Astrocyte (in vitro differentiated cells and primary cell): ENCODE measurements at regions not wholly inside any gene's neighbourhood (a gene's known extent, or its start where the extent isn't known, plus 50 kb on each side); places are given as distances from the start of the nearest gene placed in this dataset.
A peak's percentile ranks its signal among the peaks of the same experiment; 100 is the strongest.

ENCODE experiments used
- DNase-seq: peaks from one replicate; pipeline ENCODE4 v3.0.0-alpha.2; 2010; ENCODE audit warnings: low read depth
- FAIRE-seq: peaks from 2 replicates; lab custom pipeline; 2011; peaks lifted over from hg19 to GRCh38; lab: Jason Lieb, UNC
- H2AFZ ChIP-seq: 2 replicates; pipeline ENCODE4 v1.6.0; 2012; ENCODE audit warnings: low read depth, low read length, inconsistent platforms
- H3K27ac ChIP-seq: 2 replicates; pipeline ENCODE4 v1.5.1; 2011; ENCODE audit warnings: low read depth, low read length, inconsistent platforms
- H3K27me3 ChIP-seq: 2 replicates; pipeline ENCODE4 v1.6.0; 2011; ENCODE audit warnings: low read length, inconsistent platforms; ENCODE audit not compliant: insufficient read depth
- H3K36me3 ChIP-seq: 2 replicates; pipeline ENCODE4 v1.5.1; 2011; ENCODE audit warnings: low read length, inconsistent platforms; ENCODE audit not compliant: insufficient read depth
- H3K4me1 ChIP-seq: 2 replicates; pipeline ENCODE4 v1.5.1; 2011; ENCODE audit warnings: low read length, inconsistent platforms; ENCODE audit not compliant: insufficient read depth
- H3K4me2 ChIP-seq: 2 replicates; pipeline ENCODE4 v1.6.0; 2012; ENCODE audit warnings: low read length, inconsistent platforms
- H3K4me3 ChIP-seq: 2 replicates; pipeline ENCODE4 v1.5.1; 2011; ENCODE audit warnings: low read depth, mild to moderate bottlenecking, low read length, inconsistent platforms; ENCODE audit not compliant: insufficient read depth
- H3K79me2 ChIP-seq: 2 replicates; pipeline ENCODE4 v1.6.0; 2012; ENCODE audit warnings: mild to moderate bottlenecking, low read length, inconsistent platforms; ENCODE audit not compliant: insufficient read depth
- H3K9ac ChIP-seq: 2 replicates; pipeline ENCODE4 v1.6.0; 2012; ENCODE audit warnings: mild to moderate bottlenecking, low read length, inconsistent platforms
- H3K9me3 ChIP-seq: 2 replicates; pipeline ENCODE4 v1.5.1; 2012; ENCODE audit warnings: low read depth, mild to moderate bottlenecking, low read length, inconsistent platforms; ENCODE audit not compliant: insufficient read depth
- H4K20me1 ChIP-seq: 2 replicates; pipeline ENCODE4 v1.6.0; 2012; ENCODE audit warnings: low read length, inconsistent platforms; ENCODE audit not compliant: insufficient read depth
- H3K27ac Mint-ChIP-seq: one replicate; pipeline ENCODE4 v1.8.0; 2021; ENCODE audit warnings: mild to moderate bottlenecking, mixed read lengths; ENCODE audit not compliant: unreplicated experiment
- H3K27me3 Mint-ChIP-seq: one replicate; pipeline ENCODE4 v1.8.0; 2021; ENCODE audit warnings: low read depth, mixed read lengths; ENCODE audit not compliant: unreplicated experiment
- H3K36me3 Mint-ChIP-seq: one replicate; pipeline ENCODE4 v1.8.0; 2021; ENCODE audit warnings: low read depth, mixed read lengths; ENCODE audit not compliant: unreplicated experiment
- H3K4me1 Mint-ChIP-seq: one replicate; pipeline ENCODE4 v1.8.0; 2021; ENCODE audit warnings: low read depth, mixed read lengths; ENCODE audit not compliant: unreplicated experiment
- H3K4me3 Mint-ChIP-seq: one replicate; pipeline ENCODE4 v1.8.0; 2021; ENCODE audit warnings: mild to moderate bottlenecking, moderate library complexity, mixed read lengths; ENCODE audit not compliant: unreplicated experiment
- H3K9me3 Mint-ChIP-seq: one replicate; pipeline ENCODE4 v1.8.0; 2021; ENCODE audit warnings: mild to moderate bottlenecking, mixed read lengths; ENCODE audit not compliant: unreplicated experiment
- EZH2 ChIP-seq: IDR thresholded peaks from 2 replicates; pipeline ENCODE4 v1.6.1; 2012; ENCODE audit warnings: mild to moderate bottlenecking, low read length, inconsistent platforms; ENCODE audit not compliant: insufficient read depth
- TF ChIP-seq, protein P1 (sequence below): IDR thresholded peaks from 2 replicates; pipeline ENCODE4 v1.5.1; 2011; ENCODE audit warnings: low read depth, mild to moderate bottlenecking, inconsistent platforms, low read length, moderate library complexity; ENCODE audit not compliant: insufficient read depth

DNA sequence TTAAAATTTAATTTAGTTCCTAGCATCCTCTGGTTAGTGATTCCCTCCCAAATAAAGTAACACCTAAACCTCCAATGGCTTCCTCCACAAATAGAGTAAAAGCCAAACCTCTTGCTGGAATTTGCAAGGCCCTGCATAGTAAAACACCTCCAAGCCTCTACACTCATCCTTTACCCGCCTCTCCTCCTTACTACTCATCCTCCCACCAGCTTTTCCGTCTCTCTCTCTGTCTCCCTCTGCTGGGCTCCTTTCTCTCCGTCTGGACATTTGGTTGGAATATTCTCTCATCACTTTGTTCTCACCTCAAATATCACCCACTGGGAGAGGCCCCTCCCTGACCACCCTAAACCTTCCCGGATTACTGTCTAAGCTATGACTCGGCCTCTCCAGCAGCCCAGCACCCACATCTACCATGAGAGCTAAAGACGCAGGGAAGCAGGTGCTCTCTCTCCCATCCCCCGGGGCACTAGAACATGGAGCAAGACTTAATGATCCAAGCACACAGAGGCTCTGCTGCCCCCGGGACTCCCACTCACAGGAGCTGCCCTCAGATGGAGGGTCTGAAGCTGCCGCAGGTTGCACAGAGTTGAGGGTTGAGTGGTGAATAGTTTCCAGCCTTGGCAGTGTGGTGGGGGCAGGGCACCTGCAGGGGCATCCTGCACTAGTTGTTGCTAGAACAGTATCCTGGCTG lies 167.2 kb downstream of the FBXO15 start:
- Histone ChIP-seq H3K9me3 (no peaks in the 10 kb centered on the region), H3K36me3 (no peaks in the 10 kb centered on the region), H3K27ac (no peak overlapping the region), H3K79me2 (no peaks in the 10 kb centered on the region), H2AFZ (no peak overlapping the region), H3K27me3 (no peaks in the 10 kb centered on the region), H3K4me2 (no peak overlapping the region), H3K9ac (no peak overlapping the region), H3K4me3 (no peak overlapping the region), H3K4me1 (peaks cover 10% of the 10 kb centered on the region), H4K20me1 (no peaks in the 10 kb centered on the region)
- no peak for FAIRE-seq
- no peak for DNase-seq
- Mint-ChIP-seq H3K4me1 (peaks cover 20% of the 10 kb centered on the region), H3K27me3 (peaks cover 2% of the 10 kb centered on the region), H3K4me3 (no peak overlapping the region), H3K36me3 (no peaks in the 10 kb centered on the region), H3K27ac (no peak overlapping the region), H3K9me3 (peaks cover 2% of the 10 kb centered on the region)
- TF ChIP-seq EZH2 = no peak
- TF ChIP-seq, protein P1, sequence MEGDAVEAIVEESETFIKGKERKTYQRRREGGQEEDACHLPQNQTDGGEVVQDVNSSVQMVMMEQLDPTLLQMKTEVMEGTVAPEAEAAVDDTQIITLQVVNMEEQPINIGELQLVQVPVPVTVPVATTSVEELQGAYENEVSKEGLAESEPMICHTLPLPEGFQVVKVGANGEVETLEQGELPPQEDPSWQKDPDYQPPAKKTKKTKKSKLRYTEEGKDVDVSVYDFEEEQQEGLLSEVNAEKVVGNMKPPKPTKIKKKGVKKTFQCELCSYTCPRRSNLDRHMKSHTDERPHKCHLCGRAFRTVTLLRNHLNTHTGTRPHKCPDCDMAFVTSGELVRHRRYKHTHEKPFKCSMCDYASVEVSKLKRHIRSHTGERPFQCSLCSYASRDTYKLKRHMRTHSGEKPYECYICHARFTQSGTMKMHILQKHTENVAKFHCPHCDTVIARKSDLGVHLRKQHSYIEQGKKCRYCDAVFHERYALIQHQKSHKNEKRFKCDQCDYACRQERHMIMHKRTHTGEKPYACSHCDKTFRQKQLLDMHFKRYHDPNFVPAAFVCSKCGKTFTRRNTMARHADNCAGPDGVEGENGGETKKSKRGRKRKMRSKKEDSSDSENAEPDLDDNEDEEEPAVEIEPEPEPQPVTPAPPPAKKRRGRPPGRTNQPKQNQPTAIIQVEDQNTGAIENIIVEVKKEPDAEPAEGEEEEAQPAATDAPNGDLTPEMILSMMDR = peak; percentile 53

DNA sequence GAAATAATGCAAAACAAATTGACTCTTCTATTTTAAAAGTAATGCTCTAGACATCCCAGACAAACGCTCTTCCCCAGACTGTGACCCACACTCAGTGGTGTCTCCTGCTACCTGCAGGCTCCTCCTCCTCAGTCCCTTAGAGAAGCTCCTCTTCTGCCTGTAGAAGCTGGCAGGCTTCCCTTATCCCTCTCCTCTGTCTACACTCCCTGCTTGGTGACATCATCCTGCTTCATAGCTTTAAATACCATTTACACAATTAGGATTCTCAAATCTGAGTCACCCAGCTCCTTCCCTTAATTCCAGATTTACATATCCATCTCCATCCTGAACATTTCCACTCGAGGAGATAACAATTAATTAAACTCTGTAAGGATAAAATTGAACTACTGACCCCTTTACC lies 167.9 kb downstream of the FBXO15 start:
- Histone ChIP-seq H3K4me3 (no peak overlapping the region), H4K20me1 (no peaks in the 10 kb centered on the region), H3K27ac (no peak overlapping the region), H3K27me3 (no peaks in the 10 kb centered on the region), H2AFZ (no peak overlapping the region), H3K4me2 (peak overlapping the region; percentile 24), H3K4me1 (peaks cover 16% of the 10 kb centered on the region), H3K36me3 (no peaks in the 10 kb centered on the region), H3K79me2 (no peaks in the 10 kb centered on the region), H3K9me3 (no peaks in the 10 kb centered on the region), H3K9ac (no peak overlapping the region)
- H3K4me3 Mint-ChIP-seq = no peak overlapping the region
- H3K4me1 Mint-ChIP-seq = peaks cover 23% of the 10 kb centered on the region
- peaks cover 2% of the 10 kb centered on the region for H3K9me3 Mint-ChIP-seq
- FAIRE-seq (no peak), DNase-seq (peak; percentile 71)
- peaks cover 2% of the 10 kb centered on the region for H3K27me3 Mint-ChIP-seq
- no peaks in the 10 kb centered on the region for H3K36me3 Mint-ChIP-seq
- TF ChIP-seq, protein P1 = no peak
- no peak for TF ChIP-seq EZH2
- no peak overlapping the region for H3K27ac Mint-ChIP-seq

DNA sequence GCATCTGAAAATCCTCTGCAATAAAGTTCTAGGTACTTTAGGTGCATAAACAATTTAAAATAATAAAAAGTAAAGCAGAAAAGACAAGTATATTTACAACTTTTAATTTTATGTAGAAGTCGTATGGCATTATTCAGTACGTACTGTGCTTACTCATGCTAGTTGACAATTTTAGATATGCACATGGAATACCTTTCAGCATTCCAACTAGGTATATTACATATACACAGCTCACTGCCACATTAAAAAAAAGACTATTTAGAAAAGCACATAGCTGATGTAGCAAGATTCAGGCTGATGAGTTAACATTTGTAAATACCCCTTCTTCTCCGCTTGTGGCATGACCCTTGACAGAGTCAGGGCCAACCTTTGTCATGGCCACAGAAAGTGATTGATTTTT lies 171.2 kb downstream of the FBXO15 start:
- H3K4me3 ChIP-seq = no peak overlapping the region
- H3K27me3 ChIP-seq = no peaks in the 10 kb centered on the region
- H4K20me1 ChIP-seq = no peaks in the 10 kb centered on the region
- no peaks in the 10 kb centered on the region for H3K36me3 ChIP-seq
- H3K9me3 ChIP-seq = no peaks in the 10 kb centered on the region
- H3K27me3 Mint-ChIP-seq = no peaks in the 10 kb centered on the region
- peaks cover 31% of the 10 kb centered on the region for H3K4me1 Mint-ChIP-seq
- no peak overlapping the region for H3K4me2 ChIP-seq
- TF ChIP-seq, protein P1 = no peak
- no peak for TF ChIP-seq EZH2
- no peak overlapping the region for H3K9ac ChIP-seq
- FAIRE-seq = no peak
- no peak for DNase-seq
- H3K4me3 Mint-ChIP-seq = no peak overlapping the region
- H3K36me3 Mint-ChIP-seq = no peaks in the 10 kb centered on the region
- H3K27ac ChIP-seq = no peak overlapping the region
- H2AFZ ChIP-seq = no peak overlapping the region
- no peak overlapping the region for H3K27ac Mint-ChIP-seq
- no peaks in the 10 kb centered on the region for H3K79me2 ChIP-seq
- H3K4me1 ChIP-seq = peaks cover 17% of the 10 kb centered on the region
- H3K9me3 Mint-ChIP-seq = peaks cover 2% of the 10 kb centered on the region
